ENCODE measurements at regions not wholly inside any gene's neighbourhood (a gene's known extent, or its start where the extent isn't known, plus 50 kb on each side); places are given as distances from the start of the nearest gene placed in this dataset.
"Not testable (repeated sequence)": the region's sequence is repeated elsewhere in the genome, so short reads cannot be mapped to it uniquely, and the experiment has no call there.

DNA sequence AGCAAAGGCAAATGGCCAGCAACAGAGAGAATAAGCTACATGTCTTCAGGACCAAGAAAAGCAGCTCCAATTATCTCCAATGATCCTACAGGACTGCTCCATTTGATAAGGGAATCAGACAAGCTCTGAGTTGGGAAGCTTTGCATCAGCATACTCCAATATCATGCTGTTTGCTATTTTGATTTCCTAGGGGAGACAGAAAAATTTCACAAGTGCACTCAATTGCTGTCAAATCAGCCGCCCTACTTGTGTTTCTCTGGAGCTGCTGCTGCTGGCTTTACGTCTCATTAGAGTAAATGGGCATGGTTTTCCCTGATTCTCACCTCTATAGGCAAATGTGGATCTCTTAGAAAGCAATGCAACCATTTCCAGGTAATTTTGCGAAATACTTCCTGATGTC, 201.7 kb downstream of the PRELID2 start:
- H3K9me3 ChIP-seq, result no peaks in the 10 kb centered on the region
- no peak for ATAC-seq
- intact Hi-C loops (cut with DNase I, micrococcal nuclease), result no loop called here

DNA sequence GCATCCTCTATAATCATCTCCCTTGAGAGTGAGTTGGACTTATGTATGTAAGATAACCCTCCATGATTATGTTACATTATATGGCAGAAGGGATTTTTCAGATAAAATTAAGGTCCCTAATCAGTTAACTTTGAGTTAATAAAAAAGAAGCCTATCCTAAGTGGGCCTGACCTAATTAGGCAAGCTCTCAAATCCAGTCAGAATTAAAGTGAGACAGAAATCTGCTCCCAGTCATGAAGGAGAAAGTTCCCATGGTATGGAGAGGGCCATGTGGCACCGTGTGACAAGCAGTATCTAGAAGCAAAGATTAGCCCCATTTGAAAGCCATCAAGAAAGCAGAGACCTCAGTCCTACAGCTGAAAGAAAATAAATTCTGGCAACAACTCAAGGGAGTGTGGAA, 202.4 kb downstream of the PRELID2 start:
- TF ChIP-seq CTCF (IDR thresholded peaks at IDR 0.05), result no peak
- no peak for ATAC-seq
- H3K4me3 ChIP-seq, result no peak overlapping the region
- H3K4me1 ChIP-seq (ENCODE audit: low read depth), result no peaks in the 10 kb centered on the region
- intact Hi-C loops (cut with DNase I, micrococcal nuclease), result no loop called here
- H3K9me3 ChIP-seq, result no peaks in the 10 kb centered on the region
- no peaks in the 10 kb centered on the region for H3K36me3 ChIP-seq (ENCODE audit: low read depth)
- DNase-seq, result no peak

More for the DNA sequence above, 201.7 kb downstream of the PRELID2 start:
- TF ChIP-seq CTCF (IDR thresholded peaks at IDR 0.05), result no peak
- DNase-seq, result no peak
- no peaks in the 10 kb centered on the region for H3K36me3 ChIP-seq (ENCODE audit: low read depth)
- no peak overlapping the region for H3K4me3 ChIP-seq
- H3K4me1 ChIP-seq (ENCODE audit: low read depth), result no peaks in the 10 kb centered on the region

- H3K36me3 ChIP-seq (ENCODE audit: low read depth), result no peaks in the 10 kb centered on the region
- DNase-seq, result no peak
- TF ChIP-seq CTCF (IDR thresholded peaks at IDR 0.05), result no peak
- H3K4me3 ChIP-seq, result no peak overlapping the region
- intact Hi-C loops (cut with DNase I, micrococcal nuclease), result no loop called here
- H3K4me1 ChIP-seq (ENCODE audit: low read depth), result no peaks in the 10 kb centered on the region
- no peak for ATAC-seq
- H3K9me3 ChIP-seq, result peaks cover 2% of the 10 kb centered on the region
Observed at GRCh38 chr5:145629047-145629446, 206.1 kb downstream of the PRELID2 start.

DNA sequence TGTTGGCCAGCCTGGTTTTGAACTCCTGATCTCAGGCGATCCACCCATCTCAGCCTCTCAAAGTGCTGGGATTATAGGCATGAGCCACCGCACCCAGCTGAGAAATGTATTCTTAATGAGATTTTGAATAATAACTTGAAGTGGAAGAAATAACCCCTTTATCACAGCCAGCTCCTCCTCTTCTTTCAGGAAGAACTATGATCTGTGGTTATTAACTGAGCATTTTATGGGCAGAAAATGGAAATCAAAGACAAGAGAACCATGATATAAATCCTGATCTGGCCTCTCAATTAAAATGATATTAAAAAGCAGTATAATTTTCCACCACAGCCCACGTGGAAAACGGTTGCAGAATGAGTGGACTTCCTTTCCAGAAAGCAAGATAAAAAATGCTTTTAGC, 206.6 kb downstream of the PRELID2 start:
- H3K4me1 ChIP-seq (ENCODE audit: low read depth), result no peaks in the 10 kb centered on the region
- H3K9me3 ChIP-seq, result peaks cover 7% of the 10 kb centered on the region
- no peak for ATAC-seq
- TF ChIP-seq CTCF (IDR thresholded peaks at IDR 0.05), result no peak
- no peak overlapping the region for H3K4me3 ChIP-seq
- intact Hi-C loops (cut with DNase I, micrococcal nuclease), result no loop called here
- DNase-seq, result no peak
- no peaks in the 10 kb centered on the region for H3K36me3 ChIP-seq (ENCODE audit: low read depth)

DNA sequence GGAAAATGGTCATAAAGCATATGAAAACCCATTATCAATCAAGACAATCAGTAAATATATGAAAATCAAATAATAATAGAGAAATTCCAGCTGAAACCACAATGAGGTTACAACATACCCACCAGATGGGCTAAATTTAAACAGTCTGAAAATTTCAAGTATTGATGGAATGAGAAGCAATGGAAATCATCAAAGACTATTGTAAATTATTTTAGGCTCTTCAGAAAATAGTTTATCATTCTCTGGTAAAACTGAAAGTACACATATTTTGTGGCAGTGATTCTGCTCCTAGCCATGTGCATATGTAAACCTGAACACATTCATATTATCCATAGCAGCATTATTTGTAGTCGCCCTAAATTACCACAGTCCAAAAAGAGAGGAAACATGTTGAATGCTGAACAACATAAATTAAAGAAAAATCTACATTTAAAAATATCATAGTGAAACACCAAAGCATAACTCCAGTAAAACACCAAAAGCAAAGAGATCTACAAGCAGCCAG, 215.3 kb downstream of the PRELID2 start:
- TF ChIP-seq CTCF (IDR thresholded peaks at IDR 0.05), result no peak
- Histone ChIP-seq H3K36me3 (ENCODE audit: low read depth) (no peaks in the 10 kb centered on the region), H3K4me1 (ENCODE audit: low read depth) (no peaks in the 10 kb centered on the region), H3K4me3 (no peak overlapping the region), H3K9me3 (peaks cover 13% of the 10 kb centered on the region)
- no peak for ATAC-seq
- intact Hi-C loops (cut with DNase I, micrococcal nuclease), result no loop called here
- no peak for DNase-seq

GRCh38 chr5:145616739-145617138, 218.4 kb downstream of the PRELID2 start:
- ATAC-seq, H3K4me3 ChIP-seq: not testable (repeated sequence)

More at GRCh38 chr5:145616739-145617138, 218.4 kb downstream of the PRELID2 start:
- H3K9me3 ChIP-seq; H3K36me3 ChIP-seq (ENCODE audit: low read depth); H3K4me1 ChIP-seq (ENCODE audit: low read depth); DNase-seq; intact Hi-C loops (cut with DNase I, micrococcal nuclease): not testable (repeated sequence)
